ENCODE measurements at regions not wholly inside any gene's neighbourhood (a gene's known extent, or its start where the extent isn't known, plus 50 kb on each side); places are given as distances from the start of the nearest gene placed in this dataset.

DNA sequence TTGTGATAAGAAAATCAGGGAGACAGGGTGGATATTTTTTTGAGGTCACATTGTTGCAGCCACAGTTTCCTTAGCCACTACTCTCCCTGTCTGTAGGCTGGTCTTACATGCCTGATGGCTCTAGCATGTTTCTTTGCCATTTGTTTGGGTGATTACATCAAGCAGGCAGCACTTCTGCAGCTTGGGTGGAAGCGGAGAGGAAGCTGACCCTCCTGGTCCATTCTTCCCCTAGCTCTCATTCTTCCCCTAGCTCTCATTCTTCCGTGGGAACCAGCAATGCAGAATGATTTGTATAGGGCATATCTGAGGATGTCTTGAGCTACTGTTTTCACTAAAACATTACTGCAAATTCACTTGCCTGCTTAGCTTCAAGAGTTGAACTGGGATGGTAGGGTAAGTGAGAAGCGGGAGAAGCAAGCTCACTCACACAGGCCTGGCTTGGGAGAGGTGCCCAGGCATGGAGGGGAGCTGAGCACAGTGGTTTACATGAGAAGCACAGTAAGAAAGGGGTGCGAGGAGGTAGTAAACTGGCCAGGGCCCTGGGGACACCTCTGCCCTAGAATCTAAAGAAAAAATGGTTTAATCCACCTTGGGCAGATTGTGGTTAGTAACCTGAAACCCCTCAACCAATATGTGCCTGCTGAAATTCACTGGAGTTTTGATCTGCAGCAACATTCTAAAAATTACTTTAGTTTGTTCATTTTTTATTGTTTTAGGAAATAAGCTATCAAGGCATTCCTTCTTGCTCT, 538.9 kb downstream of the RFC3 start:
- no peaks in the 10 kb centered on the region for H3K4me1 ChIP-seq (ENCODE audit: insufficient read depth, low read length)
- no peak overlapping the region for H2AFZ ChIP-seq (ENCODE audit: low read depth, low read length)
- no peak overlapping the region for H3K4me3 ChIP-seq (ENCODE audit: low read length)
- no peaks in the 10 kb centered on the region for H3K36me3 ChIP-seq (ENCODE audit: insufficient read depth, low read length)
- no peaks in the 10 kb centered on the region for H3K27me3 ChIP-seq (ENCODE audit: insufficient read depth, low read length)
- no peaks in the 10 kb centered on the region for H3K9me3 ChIP-seq (ENCODE audit: low read length)

DNA sequence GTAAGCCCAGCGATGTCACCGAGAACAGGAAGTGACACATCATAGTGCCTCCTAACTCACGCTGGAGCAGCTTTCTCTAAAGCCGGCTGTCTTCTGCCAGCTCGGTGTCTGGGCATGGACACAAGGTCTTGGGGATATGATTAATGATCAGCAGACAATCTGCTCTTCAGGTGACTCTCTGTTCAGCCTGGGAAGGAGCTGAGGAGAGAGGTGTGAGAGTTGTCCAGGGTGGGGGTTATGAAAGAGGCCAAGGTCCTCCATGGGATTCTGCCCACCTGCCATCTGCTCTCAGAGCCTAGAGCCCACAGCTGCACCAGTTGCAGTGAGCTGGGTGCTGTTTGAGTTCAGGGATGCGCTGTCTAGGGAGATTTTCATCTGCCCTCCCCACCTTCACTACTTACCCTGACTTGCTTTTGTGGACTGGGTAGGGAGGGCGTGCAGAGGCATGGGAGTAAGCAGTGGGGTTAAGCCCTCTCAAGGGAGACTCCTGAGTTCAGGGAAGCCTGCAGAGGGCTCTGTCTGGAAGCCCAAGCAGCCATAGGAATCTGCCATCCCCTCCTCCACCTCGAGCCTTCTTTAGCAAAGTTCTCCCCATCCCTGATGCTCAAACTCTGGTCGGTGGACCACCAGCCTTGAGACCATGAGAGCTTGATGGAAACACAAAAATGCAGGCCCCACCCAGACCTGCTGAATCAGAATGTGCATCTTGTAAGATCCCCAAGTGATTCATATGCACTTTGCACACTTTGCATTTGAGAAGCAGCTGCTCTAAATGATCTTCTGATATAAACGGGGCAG, 539.7 kb downstream of the RFC3 start:
- Histone ChIP-seq H3K27me3 (ENCODE audit: insufficient read depth, low read length) (no peaks in the 10 kb centered on the region), H3K36me3 (ENCODE audit: insufficient read depth, low read length) (no peaks in the 10 kb centered on the region), H3K4me3 (ENCODE audit: low read length) (no peak overlapping the region), H2AFZ (ENCODE audit: low read depth, low read length) (no peak overlapping the region), H3K9me3 (ENCODE audit: low read length) (no peaks in the 10 kb centered on the region), H3K4me1 (ENCODE audit: insufficient read depth, low read length) (no peaks in the 10 kb centered on the region)

DNA sequence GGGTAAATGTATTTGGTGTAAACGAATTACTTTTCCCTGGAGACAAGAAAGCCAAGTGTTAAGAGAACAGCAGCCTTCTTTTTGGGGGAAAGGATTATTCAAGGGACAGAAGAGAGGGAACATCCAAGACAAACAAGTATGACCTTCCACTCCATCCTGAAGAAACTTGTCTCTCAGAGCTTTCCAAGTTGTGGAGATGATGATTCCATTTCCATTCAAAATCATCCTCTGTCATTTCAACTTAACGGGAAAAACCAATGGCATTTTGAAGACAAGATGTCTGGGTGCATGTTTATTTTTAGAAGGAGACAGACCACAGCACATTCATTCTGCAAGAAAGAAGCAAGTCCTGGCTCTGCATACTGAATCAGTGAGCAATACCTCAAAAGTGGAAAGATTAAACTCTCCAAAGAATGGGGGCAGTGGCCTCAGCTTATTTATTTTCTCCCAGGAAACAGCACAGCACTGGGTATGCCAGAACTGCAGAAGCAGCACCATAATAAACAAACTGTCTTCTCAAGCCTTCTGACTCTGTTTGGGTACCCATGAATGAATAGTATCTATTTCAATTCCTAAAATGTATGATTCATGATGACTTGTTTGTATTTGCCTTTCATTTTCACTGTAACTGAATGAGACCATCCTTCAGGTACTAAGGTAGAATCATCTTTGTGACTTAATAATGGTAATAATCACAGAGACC, 541.0 kb downstream of the RFC3 start:
- H3K27me3 ChIP-seq (ENCODE audit: insufficient read depth, low read length) = no peaks in the 10 kb centered on the region
- H3K9me3 ChIP-seq (ENCODE audit: low read length) = no peaks in the 10 kb centered on the region
- no peaks in the 10 kb centered on the region for H3K4me1 ChIP-seq (ENCODE audit: insufficient read depth, low read length)
- H3K36me3 ChIP-seq (ENCODE audit: insufficient read depth, low read length) = no peaks in the 10 kb centered on the region
- H2AFZ ChIP-seq (ENCODE audit: low read depth, low read length) = no peak overlapping the region
- no peak overlapping the region for H3K4me3 ChIP-seq (ENCODE audit: low read length)

DNA sequence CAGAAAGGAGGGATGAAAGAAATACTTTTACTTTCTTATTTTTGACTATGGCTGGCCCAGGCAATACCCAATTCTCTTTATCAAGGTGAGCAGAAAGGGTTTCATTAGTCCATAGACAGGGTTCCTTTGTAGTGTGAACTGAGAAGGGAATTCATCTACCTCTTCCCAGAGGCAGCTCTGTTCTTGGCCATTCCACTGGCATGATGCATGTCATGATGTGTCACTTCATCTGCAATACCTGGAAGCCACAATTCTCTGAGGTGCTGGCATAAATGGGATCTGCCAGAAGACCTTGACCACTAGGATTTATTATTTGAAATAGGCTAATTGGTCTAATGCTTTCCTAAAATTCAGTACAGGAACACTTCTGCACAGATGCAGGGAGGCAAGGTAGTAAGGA, 542.8 kb downstream of the RFC3 start:
- no peaks in the 10 kb centered on the region for H3K9me3 ChIP-seq (ENCODE audit: low read length)
- no peaks in the 10 kb centered on the region for H3K4me1 ChIP-seq (ENCODE audit: insufficient read depth, low read length)
- H2AFZ ChIP-seq (ENCODE audit: low read depth, low read length) = no peak overlapping the region
- H3K36me3 ChIP-seq (ENCODE audit: insufficient read depth, low read length) = no peaks in the 10 kb centered on the region
- H3K27me3 ChIP-seq (ENCODE audit: insufficient read depth, low read length) = no peaks in the 10 kb centered on the region
- H3K4me3 ChIP-seq (ENCODE audit: low read length) = no peak overlapping the region

DNA sequence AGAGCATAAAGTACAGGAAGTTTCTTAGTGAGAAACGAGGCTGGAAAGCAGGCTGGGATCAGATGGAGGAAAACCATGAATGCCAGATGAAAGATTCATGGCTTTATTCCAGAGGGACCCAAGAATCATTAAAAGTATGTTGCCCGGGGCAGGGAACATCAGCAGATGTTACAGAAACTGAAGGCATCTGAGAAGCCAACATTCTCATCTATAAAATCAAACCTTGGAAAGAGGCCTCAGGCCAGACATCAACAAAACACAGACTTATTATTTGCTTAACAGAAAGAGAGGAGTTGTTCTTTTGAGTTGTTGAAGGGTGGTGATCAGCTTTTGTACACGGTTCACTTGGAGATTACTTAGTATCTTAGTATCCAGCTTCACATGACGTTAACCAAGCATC, 543.6 kb downstream of the RFC3 start:
- no peaks in the 10 kb centered on the region for H3K36me3 ChIP-seq (ENCODE audit: insufficient read depth, low read length)
- no peak overlapping the region for H3K4me3 ChIP-seq (ENCODE audit: low read length)
- H3K4me1 ChIP-seq (ENCODE audit: insufficient read depth, low read length) = no peaks in the 10 kb centered on the region
- H3K9me3 ChIP-seq (ENCODE audit: low read length) = no peaks in the 10 kb centered on the region
- H3K27me3 ChIP-seq (ENCODE audit: insufficient read depth, low read length) = no peaks in the 10 kb centered on the region
- H2AFZ ChIP-seq (ENCODE audit: low read depth, low read length) = no peak overlapping the region

DNA sequence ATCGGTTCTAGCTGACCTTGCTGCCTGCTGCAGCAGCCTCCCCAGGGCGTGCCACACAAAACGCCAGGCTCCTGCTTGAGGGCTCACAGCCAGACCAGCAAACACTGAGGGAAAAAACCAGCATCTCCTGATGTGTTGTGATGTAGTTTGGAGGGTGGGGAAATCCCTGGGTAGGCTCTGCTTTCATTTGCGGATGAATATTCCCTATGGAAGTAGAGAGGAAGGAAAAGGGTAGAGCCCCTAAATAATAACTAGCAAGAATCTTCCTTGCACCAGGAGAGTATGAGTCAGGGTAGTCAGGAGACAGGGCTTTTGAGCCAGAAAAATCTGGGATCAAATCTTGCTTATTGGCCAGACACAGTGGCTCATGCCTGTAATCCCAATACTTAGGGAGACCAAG, 545.3 kb downstream of the RFC3 start:
- Histone ChIP-seq H2AFZ (ENCODE audit: low read depth, low read length) (no peak overlapping the region), H3K4me3 (ENCODE audit: low read length) (no peak overlapping the region), H3K9me3 (ENCODE audit: low read length) (no peaks in the 10 kb centered on the region), H3K4me1 (ENCODE audit: insufficient read depth, low read length) (no peaks in the 10 kb centered on the region), H3K27me3 (ENCODE audit: insufficient read depth, low read length) (no peaks in the 10 kb centered on the region), H3K36me3 (ENCODE audit: insufficient read depth, low read length) (no peaks in the 10 kb centered on the region)

DNA sequence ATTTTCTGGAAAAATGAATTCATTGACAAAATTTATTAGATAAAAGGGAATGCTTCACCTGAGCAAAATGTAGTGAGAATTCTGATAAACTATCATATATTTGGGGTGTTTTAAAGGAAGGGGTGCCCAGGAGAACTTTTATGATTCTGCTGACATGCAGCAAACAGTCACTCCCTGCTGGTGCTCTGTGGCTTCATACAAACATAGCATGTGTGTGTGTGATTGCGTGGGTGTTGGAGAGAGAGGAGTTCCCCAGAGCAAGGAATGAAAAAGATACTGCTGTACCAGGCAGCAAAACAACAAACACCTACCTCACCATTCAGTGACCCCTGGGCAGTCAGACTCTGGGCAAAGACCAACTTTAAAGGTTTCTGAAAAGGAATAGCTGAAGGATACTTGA, 546.7 kb downstream of the RFC3 start:
- H3K9me3 ChIP-seq (ENCODE audit: low read length) = no peaks in the 10 kb centered on the region
- no peaks in the 10 kb centered on the region for H3K4me1 ChIP-seq (ENCODE audit: insufficient read depth, low read length)
- no peak overlapping the region for H2AFZ ChIP-seq (ENCODE audit: low read depth, low read length)
- no peaks in the 10 kb centered on the region for H3K27me3 ChIP-seq (ENCODE audit: insufficient read depth, low read length)
- H3K4me3 ChIP-seq (ENCODE audit: low read length) = no peak overlapping the region
- no peaks in the 10 kb centered on the region for H3K36me3 ChIP-seq (ENCODE audit: insufficient read depth, low read length)

DNA sequence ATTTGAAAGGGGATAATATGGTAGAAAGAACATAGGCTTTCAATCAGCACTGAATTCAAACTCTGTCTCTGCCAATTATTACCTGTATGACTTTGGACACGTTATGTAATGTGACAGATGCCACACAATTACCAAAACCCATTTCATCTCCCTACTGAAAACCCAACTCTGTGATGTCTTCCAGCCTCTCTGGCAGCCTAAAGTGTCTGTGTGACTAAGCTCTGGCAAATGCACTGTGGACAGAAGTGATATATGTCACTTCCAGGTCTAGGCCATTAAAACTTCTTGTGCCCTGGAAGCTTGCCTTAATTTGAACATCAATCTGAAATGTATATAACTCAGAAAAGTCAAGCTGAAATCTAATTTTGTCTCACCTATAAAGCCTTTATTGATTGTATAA, 552.0 kb downstream of the RFC3 start:
- Histone ChIP-seq H3K27me3 (ENCODE audit: insufficient read depth, low read length) (no peaks in the 10 kb centered on the region), H3K9me3 (ENCODE audit: low read length) (no peaks in the 10 kb centered on the region), H3K4me3 (ENCODE audit: low read length) (no peak overlapping the region), H2AFZ (ENCODE audit: low read depth, low read length) (no peak overlapping the region), H3K36me3 (ENCODE audit: insufficient read depth, low read length) (no peaks in the 10 kb centered on the region), H3K4me1 (ENCODE audit: insufficient read depth, low read length) (no peaks in the 10 kb centered on the region)

DNA sequence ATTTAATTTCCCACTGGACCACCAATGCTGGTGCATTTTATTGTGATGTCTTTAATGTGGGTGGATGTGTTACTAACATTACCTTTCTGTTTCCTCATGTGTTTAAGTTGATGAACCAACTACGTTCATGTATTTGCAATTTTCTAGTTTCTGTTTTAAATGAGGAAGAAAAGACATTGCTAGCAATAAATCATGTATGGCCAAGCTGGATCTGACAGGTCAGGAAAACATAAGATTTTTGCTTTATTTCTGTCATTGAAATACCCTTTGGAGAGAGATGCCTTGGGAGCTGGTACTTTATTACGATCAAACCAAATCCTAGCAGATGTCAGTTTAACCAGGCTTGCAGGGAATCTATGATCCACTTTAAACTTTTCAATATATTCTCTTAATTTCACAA, 553.2 kb downstream of the RFC3 start:
- no peak overlapping the region for H2AFZ ChIP-seq (ENCODE audit: low read depth, low read length)
- no peaks in the 10 kb centered on the region for H3K27me3 ChIP-seq (ENCODE audit: insufficient read depth, low read length)
- H3K4me1 ChIP-seq (ENCODE audit: insufficient read depth, low read length) = no peaks in the 10 kb centered on the region
- no peaks in the 10 kb centered on the region for H3K36me3 ChIP-seq (ENCODE audit: insufficient read depth, low read length)
- H3K4me3 ChIP-seq (ENCODE audit: low read length) = no peak overlapping the region
- no peaks in the 10 kb centered on the region for H3K9me3 ChIP-seq (ENCODE audit: low read length)

DNA sequence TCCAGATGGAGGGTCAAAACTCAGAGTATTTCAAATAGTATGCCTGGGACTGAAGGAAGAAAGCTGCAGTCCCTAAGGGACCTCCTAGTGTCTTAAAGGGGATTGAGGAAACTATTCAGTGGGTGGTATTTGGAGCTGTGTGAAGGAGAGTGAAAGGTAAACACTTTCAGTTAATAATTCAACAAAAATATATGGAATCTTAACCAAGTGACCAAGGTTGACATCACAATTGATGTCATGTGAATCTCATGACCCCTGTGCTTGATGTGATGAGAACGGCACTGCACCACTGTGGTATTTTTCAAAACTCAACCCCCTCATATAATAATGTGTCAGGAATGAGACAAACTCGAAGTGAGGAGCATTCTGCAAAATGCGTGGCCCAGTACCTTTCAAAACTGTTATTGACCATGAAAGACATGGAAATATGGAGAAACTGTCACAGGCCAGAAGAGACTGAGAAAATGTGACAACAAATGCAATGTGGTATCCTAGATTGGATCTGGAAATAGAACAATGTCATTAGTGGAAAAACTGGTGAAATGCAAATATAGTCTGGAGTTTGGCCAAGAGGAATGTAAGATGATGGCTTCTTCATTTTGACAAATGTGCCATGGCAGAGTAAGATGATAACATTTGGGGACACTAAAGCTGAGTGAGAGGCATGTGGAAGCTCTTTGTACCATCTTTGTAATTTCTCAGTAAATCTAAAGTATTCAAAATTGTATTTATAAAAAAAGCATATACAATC, 553.9 kb downstream of the RFC3 start:
- no peaks in the 10 kb centered on the region for H3K36me3 ChIP-seq (ENCODE audit: insufficient read depth, low read length)
- H3K9me3 ChIP-seq (ENCODE audit: low read length) = no peaks in the 10 kb centered on the region
- H3K4me1 ChIP-seq (ENCODE audit: insufficient read depth, low read length) = no peaks in the 10 kb centered on the region
- H3K27me3 ChIP-seq (ENCODE audit: insufficient read depth, low read length) = no peaks in the 10 kb centered on the region
- H3K4me3 ChIP-seq (ENCODE audit: low read length) = no peak overlapping the region
- H2AFZ ChIP-seq (ENCODE audit: low read depth, low read length) = no peak overlapping the region

DNA sequence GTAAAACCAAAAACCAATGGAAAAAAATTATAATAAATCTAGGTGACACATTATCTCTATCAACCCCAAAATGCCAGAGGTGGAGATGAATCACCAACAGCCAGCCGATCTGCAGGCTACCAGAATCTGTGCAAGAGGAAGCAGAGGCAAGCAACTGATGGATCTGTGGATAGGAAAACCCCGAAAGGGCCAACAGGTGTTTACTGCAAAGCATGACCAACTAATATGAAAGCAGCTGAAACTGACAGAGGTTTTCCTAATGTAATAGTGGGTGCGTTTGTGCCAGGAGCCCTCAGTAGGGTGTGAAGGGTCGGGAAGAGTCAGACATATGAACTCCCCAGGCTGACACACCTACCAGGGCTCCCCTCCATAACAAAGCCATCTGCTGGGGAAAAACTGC, 554.6 kb downstream of the RFC3 start:
- Histone ChIP-seq H3K4me1 (ENCODE audit: insufficient read depth, low read length) (no peaks in the 10 kb centered on the region), H3K27me3 (ENCODE audit: insufficient read depth, low read length) (no peaks in the 10 kb centered on the region), H2AFZ (ENCODE audit: low read depth, low read length) (no peak overlapping the region), H3K36me3 (ENCODE audit: insufficient read depth, low read length) (no peaks in the 10 kb centered on the region), H3K9me3 (ENCODE audit: low read length) (no peaks in the 10 kb centered on the region), H3K4me3 (ENCODE audit: low read length) (no peak overlapping the region)

DNA sequence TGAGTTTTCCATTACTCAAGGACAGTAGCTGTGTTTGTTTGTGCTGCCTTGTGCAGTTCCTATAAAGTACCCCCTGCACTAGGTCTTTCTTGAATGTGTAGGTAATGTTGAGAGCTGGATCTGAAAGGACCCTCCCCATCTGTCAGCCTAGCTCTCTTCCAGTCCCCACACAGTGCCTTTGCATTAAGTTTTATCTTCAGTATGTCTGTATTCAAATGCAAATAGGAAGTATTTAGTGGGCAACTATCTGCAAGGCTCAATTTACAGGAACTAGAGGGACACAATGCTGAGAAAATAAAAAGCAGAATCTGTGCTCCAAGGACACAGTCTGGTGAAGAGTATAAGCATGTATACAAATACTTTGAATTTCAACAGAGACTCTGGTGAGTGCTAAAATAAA, 558.5 kb downstream of the RFC3 start:
- no peaks in the 10 kb centered on the region for H3K36me3 ChIP-seq (ENCODE audit: insufficient read depth, low read length)
- no peaks in the 10 kb centered on the region for H3K9me3 ChIP-seq (ENCODE audit: low read length)
- H3K4me1 ChIP-seq (ENCODE audit: insufficient read depth, low read length) = no peaks in the 10 kb centered on the region
- H3K27me3 ChIP-seq (ENCODE audit: insufficient read depth, low read length) = no peaks in the 10 kb centered on the region
- no peak overlapping the region for H2AFZ ChIP-seq (ENCODE audit: low read depth, low read length)
- H3K4me3 ChIP-seq (ENCODE audit: low read length) = no peak overlapping the region

DNA sequence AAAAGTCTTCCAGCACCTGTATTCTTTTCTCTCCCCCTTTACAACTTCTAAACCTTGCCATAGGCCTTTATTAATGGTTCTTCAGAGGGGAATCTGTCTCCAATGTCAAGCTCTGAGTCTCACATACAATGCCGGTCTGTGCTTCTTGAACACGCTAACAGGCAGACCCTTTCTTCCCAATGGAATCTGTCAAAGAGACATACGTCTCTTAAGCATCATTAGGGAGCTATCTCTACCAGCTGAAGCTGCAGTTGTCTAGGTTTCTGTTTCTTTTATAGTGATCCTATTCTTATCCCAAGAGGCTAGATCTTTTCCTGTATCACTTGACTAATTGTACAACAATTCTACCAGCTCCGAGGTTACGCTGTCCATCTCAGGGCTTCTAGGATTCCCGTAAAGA, 560.8 kb upstream of the NBEA start:
- Histone ChIP-seq H3K27me3 (ENCODE audit: insufficient read depth, low read length) (no peaks in the 10 kb centered on the region), H3K4me3 (ENCODE audit: low read length) (no peak overlapping the region), H3K9me3 (ENCODE audit: low read length) (no peaks in the 10 kb centered on the region), H3K4me1 (ENCODE audit: insufficient read depth, low read length) (no peaks in the 10 kb centered on the region), H3K36me3 (ENCODE audit: insufficient read depth, low read length) (no peaks in the 10 kb centered on the region), H2AFZ (ENCODE audit: low read depth, low read length) (no peak overlapping the region)

All from neuron (in vitro differentiated cells).